ENCODE measurements at regions not wholly inside any gene's neighbourhood (a gene's known extent, or its start where the extent isn't known, plus 50 kb on each side); places are given as distances from the start of the nearest gene placed in this dataset.

- no peak for DNase-seq (ENCODE audit: low read depth)
- TF ChIP-seq CTCF (IDR thresholded peaks at IDR 0.05; ENCODE audit: insufficient read depth, low read depth, low read length), result no peak
- no peak overlapping the region for H3K4me3 ChIP-seq (ENCODE audit: low read depth, low read length)
Observed at GRCh38 chr1:34419663-34420136, 243.0 kb downstream of the C1orf94 start.

- TF ChIP-seq CTCF (IDR thresholded peaks at IDR 0.05; ENCODE audit: insufficient read depth, low read depth, low read length), result no peak
- no peak for DNase-seq (ENCODE audit: low read depth)
- H3K4me3 ChIP-seq (ENCODE audit: low read depth, low read length), result no peak overlapping the region
Observed at GRCh38 chr1:34425046-34425445, 248.3 kb downstream of the C1orf94 start.

- no peak for TF ChIP-seq CTCF (IDR thresholded peaks at IDR 0.05; ENCODE audit: insufficient read depth, low read depth, low read length)
- H3K4me3 ChIP-seq (ENCODE audit: low read depth, low read length), result no peak overlapping the region
- no peak for DNase-seq (ENCODE audit: low read depth)
Observed at GRCh38 chr1:34425785-34426184, 249.1 kb downstream of the C1orf94 start.

GRCh38 chr1:34426325-34426896, 249.7 kb downstream of the C1orf94 start:
- TF ChIP-seq CTCF (IDR thresholded peaks at IDR 0.05; ENCODE audit: insufficient read depth, low read depth, low read length), result no peak
- no peak for DNase-seq (ENCODE audit: low read depth)
- no peak overlapping the region for H3K4me3 ChIP-seq (ENCODE audit: low read depth, low read length)

- H3K4me3 ChIP-seq (ENCODE audit: low read depth, low read length), result no peak overlapping the region
- no peak for TF ChIP-seq CTCF (IDR thresholded peaks at IDR 0.05; ENCODE audit: insufficient read depth, low read depth, low read length)
- DNase-seq (ENCODE audit: low read depth), result no peak
Observed at GRCh38 chr1:34427170-34427569, 250.5 kb downstream of the C1orf94 start.

GRCh38 chr1:34433099-34433498, 256.4 kb downstream of the C1orf94 start:
- no peak for TF ChIP-seq CTCF (IDR thresholded peaks at IDR 0.05; ENCODE audit: insufficient read depth, low read depth, low read length)

GRCh38 chr1:34436836-34437235, 260.1 kb downstream of the C1orf94 start:
- TF ChIP-seq CTCF (IDR thresholded peaks at IDR 0.05; ENCODE audit: insufficient read depth, low read depth, low read length), result no peak
- no peak overlapping the region for H3K4me3 ChIP-seq (ENCODE audit: low read depth, low read length)
- no peak for DNase-seq (ENCODE audit: low read depth)

More at GRCh38 chr1:34433099-34433498, 256.4 kb downstream of the C1orf94 start:
- DNase-seq (ENCODE audit: low read depth), result no peak
- H3K4me3 ChIP-seq (ENCODE audit: low read depth, low read length), result no peak overlapping the region

All from fibroblast of villous mesenchyme (primary cell).